GM12891 (cell line): ENCODE measurements at regions not wholly inside any gene's neighbourhood (a gene's known extent, or its start where the extent isn't known, plus 50 kb on each side); places are given as distances from the start of the nearest gene placed in this dataset.

Experiments used
- POLR2A ChIP-seq: IDR thresholded peaks from 2 replicates; pipeline ENCODE4 v1.6.1; 2011; ENCODE audit warnings: low read depth, low read length, control low read depth
- POLR2AphosphoS5 ChIP-seq: IDR thresholded peaks from 2 replicates; pipeline ENCODE4 v1.6.1; 2011; ENCODE audit warnings: low read depth, low read length, control low read depth
- POU2F2 ChIP-seq: IDR thresholded peaks from 2 replicates; pipeline ENCODE4 v1.6.1; 2011; ENCODE audit warnings: low read depth, mild to moderate bottlenecking, control low read depth, low read length, moderate library complexity
- SPI1 ChIP-seq: IDR thresholded peaks from 2 replicates; pipeline ENCODE4 v1.6.1; 2011; ENCODE audit warnings: low read depth, low read length, control low read depth
- TAF1 ChIP-seq: IDR thresholded peaks from 2 replicates; pipeline ENCODE4 v1.6.1; 2011; ENCODE audit warnings: low read depth, low read length, control low read depth

- TF ChIP-seq POLR2A = no peak
- no peak for TF ChIP-seq POLR2AphosphoS5
- TF ChIP-seq TAF1 = no peak
- TF ChIP-seq SPI1 = no peak
- no peak for TF ChIP-seq POU2F2
Measured at GRCh38 chr4:24203926-24204325, 314.1 kb upstream of the PPARGC1A start.
